K562 (cell line): ENCODE measurements at regions not wholly inside any gene's neighbourhood (a gene's known extent, or its start where the extent isn't known, plus 50 kb on each side); places are given as distances from the start of the nearest gene placed in this dataset.

Experiments
- ATAC-seq: fragments of 200-7000 bp; cut with Tn5 transposase; 3 replicates; pipeline ENCODE4 v1.9.1; 2020; ENCODE audit warnings: moderate library complexity
- BruUV-seq: library from RNA; stranded (reverse); fragments of 400-500 nt; replicated peaks from 2 replicates; lab custom pipeline; 2021; lab: Mats Ljungman, UMichigan
- CTCF ChIA-PET: fragments of 300-600 bp; formaldehyde crosslinking; extraction: SDS; loops from one replicate; lab custom pipeline; 2021; ENCODE audit warnings: low intra/inter-chr PET ratio; lab: Yijun Ruan, JAX
- POLR2A ChIA-PET: fragments of 300-600, 350-650 bp; sonication (Branson Sonifier 250); formaldehyde crosslinking; extraction: SDS; loops from one replicate; lab custom pipeline; 2021; ENCODE audit warnings: antibody characterized with exemption, inconsistent platforms; lab: Yijun Ruan, JAX
- DNase-seq, 4 experiments: peaks; one replicate each; pipeline versions ENCODE4 v3.0.0 to v3.0.0-alpha.2; 2011 to 2018; ENCODE audit warnings: low spot score in 3 of 4, mixed read lengths in 3 of 4; ENCODE audit errors: extremely low read depth in 1 of 4
- FAIRE-seq: peaks from 2 replicates; lab custom pipeline; 2011; peaks lifted over from hg19 to GRCh38; lab: Jason Lieb, UNC
- H2AFZ ChIP-seq: 2 replicates; pipeline ENCODE4 v1.6.0; 2011; ENCODE audit warnings: low read depth, low read length, control low read depth, inconsistent platforms
- H3K27ac ChIP-seq: fragments of 200-600 bp; 3 replicates; pipeline ENCODE4 v1.8.0; 2011; ENCODE audit warnings: low read depth, mild to moderate bottlenecking, control low read depth, inconsistent platforms, low read length, moderate library complexity, mixed read lengths; ENCODE audit errors: extremely low read depth
- H3K27me3 ChIP-seq, 2 experiments: fragments of 300-600 bp in 1 of 2; 2 replicates in 1 of 2; 3 replicates in 1 of 2; pipeline versions ENCODE4 v1.6.0 to v1.8.0; 2011; ENCODE audit warnings: inconsistent platforms in 2 of 2, low read length in 2 of 2, mild to moderate bottlenecking in 1 of 2, mixed read lengths in 1 of 2, moderate library complexity in 1 of 2; ENCODE audit not compliant: control insufficient read depth in 2 of 2, insufficient read depth in 2 of 2
- H3K36me3 ChIP-seq: fragments of 300-600 bp; 3 replicates; pipeline ENCODE4 v1.8.0; 2011; ENCODE audit warnings: mild to moderate bottlenecking, low read length, inconsistent platforms; ENCODE audit not compliant: control insufficient read depth, insufficient read depth
- H3K4me1 ChIP-seq, 2 experiments: fragments of 200-600 bp in 1 of 2; replicated peaks in 1 of 2; 2 replicates in 1 of 2; 3 replicates in 1 of 2; pipeline versions ENCODE4 v1.5.1 to v1.8.0; 2011; ENCODE audit warnings: inconsistent platforms in 2 of 2, low read length in 2 of 2, mild to moderate bottlenecking in 1 of 2, mixed read lengths in 1 of 2, moderate library complexity in 1 of 2; ENCODE audit not compliant: control insufficient read depth in 2 of 2, insufficient read depth in 2 of 2
- H3K4me2 ChIP-seq: 2 replicates; pipeline ENCODE4 v1.6.1; 2011; ENCODE audit warnings: low read length, control low read depth, inconsistent platforms, mixed read lengths; ENCODE audit not compliant: insufficient read depth
- H3K4me3 ChIP-seq: fragments of 200-600 bp; sonication (generic), shearing (Covaris generic); 2 replicates; pipeline ENCODE4 v1.5.1; 2016; ENCODE audit warnings: control low read depth, inconsistent platforms
- H3K79me2 ChIP-seq: fragments of 200-600 bp; 3 replicates; pipeline ENCODE4 v1.8.0; 2011; ENCODE audit warnings: low read length, inconsistent platforms; ENCODE audit not compliant: control insufficient read depth, insufficient read depth
- H3K9ac ChIP-seq, 2 experiments: 2 replicates each; pipeline versions ENCODE4 v1.6.0 to v1.6.1; 2011; ENCODE audit warnings: low read depth in 2 of 2, low read length in 2 of 2, control low read depth in 1 of 2, inconsistent platforms in 1 of 2, mild to moderate bottlenecking in 1 of 2, mixed read lengths in 1 of 2; ENCODE audit not compliant: insufficient read depth in 1 of 2
- H3K9me1 ChIP-seq: one replicate; pipeline ENCODE4 v1.6.0; 2011; ENCODE audit warnings: inconsistent platforms, mild to moderate bottlenecking, low read length, moderate library complexity; ENCODE audit not compliant: control insufficient read depth, insufficient read depth
- H3K9me3 ChIP-seq: replicated peaks from 2 replicates; pipeline ENCODE4 v1.5.1; 2011; ENCODE audit warnings: low read depth, low read length, inconsistent platforms; ENCODE audit not compliant: control insufficient read depth, insufficient read depth
- H4K20me1 ChIP-seq: replicated peaks from 2 replicates; pipeline ENCODE4 v1.6.1; 2011; ENCODE audit warnings: low read length, inconsistent platforms, mixed read lengths; ENCODE audit not compliant: control insufficient read depth, insufficient read depth
- ARNT ChIP-seq, 2 experiments: fragments of 450-650 bp; IDR thresholded peaks; 2 replicates each; pipeline ENCODE4 v1.6.1; 2016; ENCODE audit warnings: mild to moderate bottlenecking in 1 of 2
- CHD7 ChIP-seq: fragments of 200-600 bp; sonication (generic); IDR thresholded peaks from one replicate; pipeline ENCODE4 v1.6.1; 2012; ENCODE audit warnings: mild to moderate bottlenecking, low read depth, low read length, inconsistent platforms
- GTF2A2 ChIP-seq: IDR thresholded peaks from 2 replicates; pipeline ENCODE4 v1.6.1; 2016; ENCODE audit warnings: mild to moderate bottlenecking, missing genetic modification characterization, missing compliant biosample characterization
- MTA1 ChIP-seq: fragments of 450-650 bp; IDR thresholded peaks from 2 replicates; pipeline ENCODE4 v1.6.1; 2017; ENCODE audit warnings: borderline replicate concordance
- NONO ChIP-seq, 2 experiments: fragments of 200-400 bp in 1 of 2; fragments of 450-650 bp in 1 of 2; formaldehyde crosslinking in 1 of 2; IDR thresholded peaks; 2 replicates each; pipeline ENCODE4 v1.6.1; 2017; ENCODE audit warnings: low read depth in 2 of 2, mild to moderate bottlenecking in 2 of 2, moderate library complexity in 2 of 2, low read length in 1 of 2
- WGBS: fragments of 100-300 bp; shearing (Covaris generic); methylation state at CpG from one replicate; pipeline ENCODE4 v1.1.6; 2016; ENCODE audit warnings: low coverage, mixed read lengths; ENCODE audit not compliant: insufficient coverage; ENCODE audit errors: missing lambda C conversion rate; 5-methylcytosine and 5-hydroxymethylcytosine counted together
- in situ Hi-C: fragments of 300-500 bp; cut with MboI; formaldehyde crosslinking; loops from 4 replicates; pipeline ENCODE4 v1.15.0; 2018; ENCODE audit warnings: inconsistent platforms, mixed read lengths
- intact Hi-C: fragments of 100-400 bp; cut with micrococcal nuclease; formaldehyde crosslinking; loops from 2 replicates; pipeline ENCODE4 v1.14.2; 2022

- TF ChIP-seq CHD7 (no peak), GTF2A2 (no peak), MTA1 (no peak), ARNT (IDR thresholded peaks at IDR 0.05) (no peak), NONO (IDR thresholded peaks at IDR 0.05; ENCODE audit: low read depth in 2 of 2, low read length in 1 of 2) (no peak)
- POLR2A ChIA-PET = no interaction called here
- in situ Hi-C loops (no loop called here), intact Hi-C loops (no loop called here)
- Histone ChIP-seq H3K4me3 (no peak overlapping the region), H3K36me3 (no peaks in the 10 kb centered on the region), H3K9me3 (no peaks in the 10 kb centered on the region), H2AFZ (no peak overlapping the region), H3K27ac (no peak overlapping the region), H3K79me2 (no peaks in the 10 kb centered on the region), H3K9me1 (no peaks in the 10 kb centered on the region), H3K4me1 (no peaks in the 10 kb centered on the region), H3K9ac (no peak overlapping the region), H3K4me2 (no peak overlapping the region), H3K27me3 (no peaks in the 10 kb centered on the region), H4K20me1 (no peaks in the 10 kb centered on the region)
- CTCF ChIA-PET = no interaction called here
- no peak for ATAC-seq
- WGBS = 0% methylated on average over 2 of the region's 2 CpGs
- DNase-seq = no peak
- no peak for FAIRE-seq
- no TSS peak for BruUV-seq
Observed at GRCh38 chr3:99425930-99426329, 212.5 kb upstream of the COL8A1 start.
